ENCODE measurements at regions not wholly inside any gene's neighbourhood (a gene's known extent, or its start where the extent isn't known, plus 50 kb on each side); places are given as distances from the start of the nearest gene placed in this dataset.

DNA sequence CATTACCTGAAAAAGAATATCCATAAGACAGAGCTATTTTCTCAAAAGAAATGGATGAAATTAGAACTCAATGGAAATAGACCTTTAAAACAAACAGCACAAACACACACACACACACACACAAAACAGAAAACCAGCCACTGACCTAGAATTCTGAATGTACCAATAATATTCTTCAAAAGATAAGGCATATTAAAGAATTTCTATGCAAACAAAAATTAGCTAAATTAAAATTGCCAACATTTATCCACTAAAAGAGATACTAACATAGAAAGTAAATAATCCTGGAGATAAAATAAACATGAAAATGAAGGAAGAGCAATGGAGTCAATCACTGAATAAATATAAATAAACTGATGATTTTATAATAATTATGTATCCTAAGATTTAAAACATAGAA, 431.2 kb downstream of the SH2D4B start:
- intact Hi-C loops (cut with micrococcal nuclease; ENCODE audit: unreplicated experiment), result no loop called here
- ChIA-PET CTCF (ENCODE audit: low intra/inter-chr PET ratio, low total read pairs) (no interaction called here), POLR2A (no interaction called here)
- TF ChIP-seq HMGXB4 (CRISPR knock-in tag; IDR thresholded peaks at IDR 0.05; ENCODE audit: borderline replicate concordance in 1 of 2, low read depth in 1 of 2) (no peak), GTF3A (CRISPR knock-in tag; conservative IDR thresholded peaks at IDR 0.05) (no peak), CCAR2 (optimal IDR thresholded peaks at IDR 0.05; ENCODE audit: low read depth, low read length) (no peak), ADNP (CRISPR knock-in tag; IDR thresholded peaks at IDR 0.05) (no peak), ZNF10 (CRISPR knock-in tag; IDR thresholded peaks at IDR 0.05; ENCODE audit: borderline replicate concordance, low read depth) (no peak), ZNF451 (CRISPR knock-in tag; IDR thresholded peaks at IDR 0.05) (no peak), CREB1 (IDR thresholded peaks at IDR 0.05) (no peak), CREB1 (CRISPR knock-in tag; IDR thresholded peaks at IDR 0.05) (no peak), HOMEZ (CRISPR knock-in tag; IDR thresholded peaks at IDR 0.05; ENCODE audit: low read depth) (no peak)
- TF ChIP-seq, protein P1, sequence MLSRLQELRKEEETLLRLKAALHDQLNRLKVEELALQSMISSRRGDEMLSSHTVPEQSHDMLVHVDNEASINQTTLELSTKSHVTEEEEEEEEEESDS (CRISPR knock-in tag; IDR thresholded peaks at IDR 0.05; ENCODE audit: borderline replicate concordance), result no peak
- TF ChIP-seq, protein P2, sequence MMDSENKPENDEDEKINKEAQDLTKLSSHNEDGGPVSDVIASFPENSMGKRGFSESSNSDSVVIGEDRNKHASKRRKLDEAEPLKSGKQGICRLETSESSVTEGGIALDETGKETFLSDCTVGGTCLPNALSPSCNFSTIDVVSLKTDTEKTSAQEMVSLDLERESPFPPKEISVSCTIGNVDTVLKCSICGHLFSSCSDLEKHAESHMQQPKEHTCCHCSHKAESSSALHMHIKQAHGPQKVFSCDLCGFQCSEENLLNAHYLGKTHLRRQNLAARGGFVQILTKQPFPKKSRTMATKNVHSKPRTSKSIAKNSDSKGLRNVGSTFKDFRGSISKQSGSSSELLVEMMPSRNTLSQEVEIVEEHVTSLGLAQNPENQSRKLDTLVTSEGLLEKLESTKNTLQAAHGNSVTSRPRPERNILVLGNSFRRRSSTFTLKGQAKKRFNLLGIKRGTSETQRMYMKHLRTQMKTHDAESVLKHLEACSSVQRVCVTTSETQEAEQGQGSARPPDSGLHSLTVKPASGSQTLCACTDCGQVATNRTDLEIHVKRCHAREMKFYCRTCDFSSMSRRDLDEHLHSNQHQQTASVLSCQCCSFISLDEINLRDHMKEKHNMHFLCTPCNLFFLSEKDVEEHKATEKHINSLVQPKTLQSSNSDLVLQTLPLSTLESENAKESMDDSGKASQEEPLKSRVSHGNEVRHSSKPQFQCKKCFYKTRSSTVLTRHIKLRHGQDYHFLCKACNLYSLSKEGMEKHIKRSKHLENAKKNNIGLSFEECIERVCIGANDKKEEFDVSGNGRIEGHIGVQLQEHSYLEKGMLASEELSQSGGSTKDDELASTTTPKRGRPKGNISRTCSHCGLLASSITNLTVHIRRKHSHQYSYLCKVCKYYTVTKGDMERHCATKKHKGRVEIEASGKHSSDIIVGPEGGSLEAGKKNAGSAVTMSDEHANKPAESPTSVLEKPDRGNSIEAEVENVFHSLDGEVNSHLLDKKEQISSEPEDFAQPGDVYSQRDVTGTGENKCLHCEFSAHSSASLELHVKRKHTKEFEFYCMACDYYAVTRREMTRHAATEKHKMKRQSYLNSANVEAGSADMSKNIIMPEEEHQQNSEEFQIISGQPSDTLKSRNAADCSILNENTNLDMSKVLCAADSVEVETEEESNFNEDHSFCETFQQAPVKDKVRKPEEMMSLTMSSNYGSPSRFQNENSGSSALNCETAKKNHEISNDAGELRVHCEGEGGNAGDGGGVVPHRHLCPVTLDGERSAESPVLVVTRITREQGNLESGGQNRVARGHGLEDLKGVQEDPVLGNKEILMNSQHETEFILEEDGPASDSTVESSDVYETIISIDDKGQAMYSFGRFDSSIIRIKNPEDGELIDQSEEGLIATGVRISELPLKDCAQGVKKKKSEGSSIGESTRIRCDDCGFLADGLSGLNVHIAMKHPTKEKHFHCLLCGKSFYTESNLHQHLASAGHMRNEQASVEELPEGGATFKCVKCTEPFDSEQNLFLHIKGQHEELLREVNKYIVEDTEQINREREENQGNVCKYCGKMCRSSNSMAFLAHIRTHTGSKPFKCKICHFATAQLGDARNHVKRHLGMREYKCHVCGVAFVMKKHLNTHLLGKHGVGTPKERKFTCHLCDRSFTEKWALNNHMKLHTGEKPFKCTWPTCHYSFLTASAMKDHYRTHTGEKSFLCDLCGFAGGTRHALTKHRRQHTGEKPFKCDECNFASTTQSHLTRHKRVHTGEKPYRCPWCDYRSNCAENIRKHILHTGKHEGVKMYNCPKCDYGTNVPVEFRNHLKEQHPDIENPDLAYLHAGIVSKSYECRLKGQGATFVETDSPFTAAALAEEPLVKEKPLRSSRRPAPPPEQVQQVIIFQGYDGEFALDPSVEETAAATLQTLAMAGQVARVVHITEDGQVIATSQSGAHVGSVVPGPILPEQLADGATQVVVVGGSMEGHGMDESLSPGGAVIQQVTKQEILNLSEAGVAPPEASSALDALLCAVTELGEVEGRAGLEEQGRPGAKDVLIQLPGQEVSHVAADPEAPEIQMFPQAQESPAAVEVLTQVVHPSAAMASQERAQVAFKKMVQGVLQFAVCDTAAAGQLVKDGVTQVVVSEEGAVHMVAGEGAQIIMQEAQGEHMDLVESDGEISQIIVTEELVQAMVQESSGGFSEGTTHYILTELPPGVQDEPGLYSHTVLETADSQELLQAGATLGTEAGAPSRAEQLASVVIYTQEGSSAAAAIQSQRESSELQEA (CRISPR knock-in tag; IDR thresholded peaks at IDR 0.05; ENCODE audit: not compliant biosample characterization), result no peak
- Histone ChIP-seq H3K27me3 (ENCODE audit: control insufficient read depth in 1 of 2, insufficient read depth in 2 of 2, low read length in 2 of 2) (no peaks in the 10 kb centered on the region), H3K79me2 (ENCODE audit: insufficient read depth, low read length) (no peaks in the 10 kb centered on the region), H4K20me1 (ENCODE audit: insufficient read depth, low read length) (no peaks in the 10 kb centered on the region), H2AFZ (ENCODE audit: low read length) (no peak overlapping the region), H3K36me3 (replicated peaks in 1 of 2; ENCODE audit: control insufficient read depth in 1 of 2, insufficient read depth in 2 of 2, low read length in 2 of 2) (no peaks in the 10 kb centered on the region), H3K4me3 (replicated peaks in 1 of 3; ENCODE audit: insufficient read depth in 1 of 3, low read depth in 2 of 3, low read length in 3 of 3) (no peak overlapping the region), H3K9ac (ENCODE audit: insufficient read depth, low read depth, low read length) (no peak overlapping the region), H3K27ac (ENCODE audit: extremely low read length, insufficient read depth, low read length) (no peak overlapping the region), H3K4me1 (ENCODE audit: insufficient read depth, low read length) (no peaks in the 10 kb centered on the region), H3K4me2 (ENCODE audit: low read depth, low read length) (no peak overlapping the region), H3K9me3 (ENCODE audit: low read length) (no peaks in the 10 kb centered on the region)
- DNase-seq (ENCODE audit: low spot score), result no peak
- no peak for ATAC-seq
- in situ Hi-C loops (cut with HindIII; ENCODE audit: extremely low pct_ligation_motif_present, low pct_unique_long_range_greater_than_20kb), result no loop called here
- FAIRE-seq, result no peak
- no TSS peak for BruUV-seq (replicated peaks)

Data from HepG2 (cell line).